ENCODE measurements at regions not wholly inside any gene's neighbourhood (a gene's known extent, or its start where the extent isn't known, plus 50 kb on each side); places are given as distances from the start of the nearest gene placed in this dataset.
A peak's percentile ranks its signal among the peaks of the same experiment; 100 is the strongest.
"Not testable (repeated sequence)": the region's sequence is repeated elsewhere in the genome, so short reads cannot be mapped to it uniquely, and the experiment has no call there.

DNA sequence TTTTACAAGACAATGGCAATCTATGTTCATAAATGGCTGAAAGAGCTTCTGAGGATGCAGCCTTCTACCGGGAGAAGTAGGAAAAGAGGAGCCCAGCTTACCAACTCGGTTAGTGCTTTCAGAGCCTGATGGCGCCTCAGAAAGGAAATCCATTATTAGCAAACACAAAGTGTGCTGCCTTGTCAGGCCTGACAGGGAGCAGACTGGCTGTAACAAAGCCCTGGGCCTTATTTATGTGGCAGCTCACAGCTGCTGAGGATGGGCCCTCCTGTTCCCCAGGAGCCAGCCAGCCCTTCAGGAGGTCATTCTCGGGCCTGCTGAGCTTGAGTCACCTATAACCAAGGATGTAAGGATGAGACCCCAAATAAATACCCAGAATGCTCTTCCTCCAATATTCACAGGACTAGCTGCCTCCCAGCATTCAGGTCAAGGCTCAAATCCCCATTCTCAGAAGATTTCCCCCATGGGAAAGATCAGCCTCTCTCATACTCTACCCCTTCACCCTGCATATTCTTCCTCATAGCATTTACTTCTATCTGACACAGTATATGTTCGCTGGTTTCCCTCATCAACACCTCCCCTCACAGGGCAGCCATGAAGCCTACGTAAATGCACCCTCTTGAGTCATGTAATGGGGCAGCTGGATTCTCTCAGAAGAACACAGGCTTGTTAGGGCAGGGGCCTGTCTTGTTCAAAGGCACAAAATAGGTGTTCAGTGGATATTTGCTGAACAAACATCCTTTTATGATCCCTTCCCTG, 227.0 kb upstream of the RASGEF1B start:
- DNase-seq = peak; percentile 5

DNA sequence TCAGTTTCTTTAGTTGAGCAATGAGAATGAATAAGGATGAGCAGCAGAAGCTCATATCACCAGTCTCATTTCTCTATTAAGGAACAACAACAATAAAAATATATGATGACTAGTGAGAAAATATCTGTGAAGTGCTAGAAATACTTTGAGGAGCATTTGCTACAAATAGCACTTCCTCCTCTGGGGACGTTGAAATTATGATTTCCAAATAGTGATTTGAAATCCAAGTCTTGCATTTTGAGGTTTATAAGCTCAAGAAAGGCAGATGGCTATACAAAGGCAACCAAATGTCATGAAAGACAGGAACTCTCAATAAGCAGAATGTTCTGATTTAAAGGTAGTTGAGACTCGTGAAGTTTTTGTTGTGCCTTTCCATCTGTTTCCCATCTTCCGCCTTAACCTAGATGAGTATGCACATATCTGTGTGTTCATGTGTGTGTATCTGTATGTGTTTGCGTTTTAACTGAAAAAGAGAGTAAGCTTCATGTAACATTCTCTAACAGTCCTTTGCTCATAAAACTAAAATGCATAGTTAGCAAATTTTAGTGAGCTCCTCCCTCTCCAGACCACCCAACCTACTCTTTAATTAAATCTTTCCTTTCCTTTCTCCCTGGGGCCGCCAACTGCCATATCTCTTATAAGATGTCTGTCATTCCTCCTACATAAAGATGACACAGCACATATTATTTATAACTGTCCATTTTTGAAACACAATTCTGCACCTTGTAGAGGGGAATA, 222.6 kb upstream of the RASGEF1B start:
- DNase-seq = no peak

DNA sequence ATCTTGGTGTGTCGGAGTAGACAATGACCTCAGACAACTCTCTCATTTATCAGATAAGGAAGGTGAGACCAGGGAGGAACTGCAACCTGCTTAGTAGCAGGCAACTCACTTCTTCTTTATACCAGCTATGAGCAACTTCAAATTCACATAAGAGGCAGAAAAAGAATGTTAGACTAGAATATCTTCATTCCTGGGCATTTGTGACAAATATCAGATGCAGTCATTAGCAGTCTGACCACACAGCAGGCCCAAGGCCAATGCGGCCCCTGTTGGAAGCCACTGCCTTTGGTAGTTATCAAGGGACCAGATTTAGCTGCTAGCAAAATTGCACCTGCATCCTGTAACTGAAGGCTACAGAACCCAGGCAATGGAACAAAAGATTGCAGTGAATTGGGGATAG, 219.2 kb upstream of the RASGEF1B start:
- DNase-seq = no peak

DNA sequence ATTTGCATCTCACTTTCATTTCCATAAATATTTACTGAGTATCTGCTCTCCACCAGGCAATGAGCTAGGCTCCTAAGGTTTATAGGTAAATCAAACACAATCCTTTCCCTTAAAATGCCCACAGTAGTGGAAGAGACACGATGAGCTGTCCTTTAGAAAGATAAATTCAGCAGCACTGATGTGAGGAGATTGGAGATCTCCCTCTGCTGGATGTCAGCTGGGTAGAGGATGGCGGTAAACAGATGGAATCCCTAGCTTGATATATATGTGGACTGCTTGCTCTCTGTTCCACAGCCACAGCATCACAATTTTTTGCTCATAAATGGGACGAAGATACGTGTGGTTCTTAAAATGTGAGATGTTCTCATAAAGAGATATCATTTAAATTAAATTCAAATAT, 216.4 kb upstream of the RASGEF1B start:
- DNase-seq = no peak

DNA sequence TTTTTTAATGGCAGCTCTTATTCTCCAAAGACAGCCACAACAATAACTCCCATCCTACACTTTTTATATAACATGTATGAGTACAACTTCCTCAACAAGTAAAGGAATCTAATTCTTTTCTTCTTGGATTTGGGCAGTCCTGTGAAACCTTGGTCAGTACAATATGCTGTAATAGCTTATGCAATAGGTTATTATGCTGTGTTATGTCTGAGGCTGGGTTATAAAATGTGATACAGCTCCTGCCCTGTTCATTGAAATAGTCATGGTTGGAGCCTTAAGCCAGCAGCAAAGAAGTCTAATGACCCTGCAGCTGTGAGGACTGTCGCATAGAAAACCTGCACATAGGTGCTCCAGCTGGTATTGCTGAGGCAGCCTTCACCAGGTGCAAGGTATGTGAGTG, 215.8 kb upstream of the RASGEF1B start:
- no peak for DNase-seq

DNA sequence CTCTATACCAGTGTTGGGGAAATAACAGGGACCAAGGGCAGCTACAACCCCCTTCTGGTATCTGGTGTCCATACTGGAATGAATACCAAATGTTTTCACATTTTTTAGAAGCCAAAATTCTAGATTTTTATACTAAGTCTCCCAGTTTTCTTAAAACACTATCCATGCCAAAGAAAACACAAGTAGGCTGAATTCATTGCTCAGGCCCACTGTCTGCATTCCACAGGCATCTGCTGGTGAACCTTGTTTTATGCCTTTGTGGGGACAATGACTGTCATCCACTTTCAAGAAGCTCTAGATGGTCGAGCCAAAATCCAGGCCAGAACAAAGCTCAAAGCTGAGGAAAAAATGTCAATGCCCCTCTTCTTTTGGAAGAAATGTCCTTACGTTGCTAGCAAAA, 213.4 kb upstream of the RASGEF1B start:
- no peak for DNase-seq

DNA sequence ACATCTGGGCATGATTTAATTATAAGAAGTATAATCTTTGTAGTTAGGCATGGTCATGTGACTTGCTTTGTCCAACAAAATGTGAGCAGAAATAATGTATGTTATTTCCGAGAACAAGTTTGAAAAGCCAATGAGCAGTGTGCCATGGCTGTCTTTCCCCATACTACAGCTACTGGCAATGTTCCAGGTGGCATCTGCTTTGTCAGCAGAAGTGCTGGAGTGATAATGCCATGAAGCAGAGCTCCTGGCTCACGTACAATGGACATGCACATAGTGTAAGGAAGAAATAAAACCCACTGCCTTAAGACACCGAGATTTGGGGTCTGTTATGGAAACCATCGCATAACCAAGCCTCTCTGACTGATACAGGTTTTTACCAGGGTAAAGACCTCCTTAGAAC, 212.6 kb upstream of the RASGEF1B start:
- DNase-seq = no peak

DNA sequence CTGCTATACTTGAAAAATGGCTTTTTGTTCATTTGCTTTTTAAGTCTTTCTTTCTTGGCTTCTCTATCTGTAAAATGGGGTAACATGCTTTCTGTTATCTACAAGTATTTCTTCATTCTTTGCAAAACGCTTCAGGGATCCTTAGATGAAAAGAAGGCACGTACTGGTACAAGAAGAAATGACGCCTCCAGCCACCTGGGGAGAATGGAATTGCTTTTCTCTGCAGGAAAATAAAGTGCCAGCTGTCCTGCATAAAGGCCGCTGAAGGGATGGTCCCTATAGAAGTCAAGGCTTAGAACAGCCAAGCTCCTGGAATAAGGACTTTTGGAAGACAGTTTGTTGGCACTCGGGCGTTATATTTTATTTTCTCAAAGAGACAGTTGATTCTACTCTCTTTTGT, 210.8 kb upstream of the RASGEF1B start:
- DNase-seq = no peak

DNA sequence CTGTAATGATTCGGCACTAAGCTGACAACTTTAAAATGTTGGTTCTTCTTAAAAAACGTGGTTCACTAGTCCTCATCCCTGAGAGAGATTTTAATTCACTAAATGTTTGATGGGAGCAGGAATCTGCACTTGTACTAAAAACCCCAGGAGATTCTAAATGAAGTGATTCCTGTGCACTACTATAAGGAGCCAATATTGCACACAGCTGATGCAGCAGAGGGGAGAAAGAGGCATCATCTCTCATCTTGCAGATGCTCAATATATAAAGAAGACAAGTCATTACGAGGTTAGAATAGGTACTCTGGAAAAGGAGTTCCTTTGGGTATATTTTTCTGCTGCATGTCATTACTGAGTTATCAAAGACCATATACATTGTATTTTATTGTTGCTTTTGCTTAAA, 207.6 kb upstream of the RASGEF1B start:
- no peak for DNase-seq

DNA sequence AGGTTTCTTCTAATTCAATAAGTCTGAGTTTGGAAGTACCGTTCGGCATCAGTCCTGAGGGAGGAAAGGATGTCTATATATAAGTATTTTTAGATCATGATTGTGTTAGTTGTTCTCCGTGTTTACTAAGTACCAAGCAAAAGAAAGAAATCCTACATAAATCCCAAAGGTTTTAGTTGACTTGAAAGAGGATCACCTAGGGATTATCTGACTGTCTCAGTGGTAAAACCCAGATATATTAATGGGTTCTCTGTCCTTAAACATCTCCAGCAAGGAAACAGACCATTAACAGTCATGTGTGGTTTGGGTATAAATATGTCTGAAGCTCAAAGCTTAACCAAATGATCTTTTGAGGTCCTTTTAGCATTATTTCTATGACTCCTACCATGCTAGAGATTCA, 207.1 kb upstream of the RASGEF1B start:
- DNase-seq = no peak

DNA sequence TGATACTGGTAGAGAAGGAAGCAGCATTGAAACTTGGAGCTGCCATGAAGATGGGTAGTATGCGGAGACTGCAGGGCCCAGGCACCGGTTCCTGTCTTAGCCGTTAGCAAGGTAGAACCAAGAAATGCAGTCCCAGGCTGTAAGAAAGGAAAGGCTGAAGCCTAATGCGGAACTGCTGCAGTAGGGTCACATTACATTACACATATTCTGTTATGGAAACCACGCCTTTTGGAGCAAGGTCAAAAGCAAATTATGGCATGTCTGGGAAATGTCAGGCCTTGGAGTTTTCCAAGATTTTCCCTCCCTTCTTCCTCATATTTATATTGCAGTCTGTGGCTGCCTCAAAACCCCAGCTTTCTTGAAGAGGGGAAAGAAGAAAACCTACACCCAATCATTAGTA, 204.8 kb upstream of the RASGEF1B start:
- no peak for DNase-seq

DNA sequence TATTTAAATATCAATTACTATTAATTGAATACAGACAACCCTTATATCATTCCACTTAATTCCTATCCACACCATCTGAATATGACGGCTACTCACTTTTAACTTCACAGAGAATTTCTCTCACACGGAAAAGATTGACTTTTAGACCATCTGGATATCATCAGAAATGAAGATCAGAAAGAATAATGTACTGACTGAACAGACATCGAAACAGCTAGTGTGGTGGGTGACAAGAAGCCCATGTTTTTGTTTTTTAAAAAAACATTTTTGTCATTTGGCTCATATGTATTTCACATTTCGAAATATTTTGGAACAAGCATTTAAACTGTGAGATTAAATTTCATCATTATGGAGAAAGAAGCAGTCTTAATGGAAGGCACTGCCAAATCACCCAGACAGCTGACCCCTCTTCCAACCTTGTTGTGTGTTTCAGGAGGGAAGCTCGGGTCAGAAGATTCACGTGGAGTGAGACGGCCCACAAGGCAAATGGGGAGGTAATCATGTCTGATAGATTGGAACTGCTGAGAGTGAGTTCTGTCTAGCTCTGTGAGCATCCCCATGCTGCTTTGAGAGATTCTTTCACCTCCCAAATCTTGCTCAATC, 204.2 kb upstream of the RASGEF1B start:
- no peak for DNase-seq

DNA sequence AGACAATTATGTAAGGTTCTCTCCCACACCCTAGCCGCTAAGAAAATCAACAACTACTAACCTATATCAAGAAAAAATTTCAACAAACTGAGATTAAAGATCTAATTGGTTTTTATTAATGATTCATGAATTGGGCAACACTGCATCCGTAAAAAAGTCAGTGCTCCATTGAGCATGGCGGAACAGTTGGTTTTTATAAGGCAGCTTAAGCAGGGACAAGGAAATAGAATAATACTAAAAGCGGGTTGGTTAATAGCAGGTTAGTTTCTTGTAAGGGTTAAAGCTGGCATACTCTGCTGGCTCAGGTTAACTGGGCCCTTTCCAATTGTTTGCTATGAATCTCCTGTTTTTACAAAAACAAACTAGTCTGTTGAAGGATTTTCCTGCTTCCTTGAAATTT, 202.3 kb upstream of the RASGEF1B start:
- DNase-seq = no peak

DNA sequence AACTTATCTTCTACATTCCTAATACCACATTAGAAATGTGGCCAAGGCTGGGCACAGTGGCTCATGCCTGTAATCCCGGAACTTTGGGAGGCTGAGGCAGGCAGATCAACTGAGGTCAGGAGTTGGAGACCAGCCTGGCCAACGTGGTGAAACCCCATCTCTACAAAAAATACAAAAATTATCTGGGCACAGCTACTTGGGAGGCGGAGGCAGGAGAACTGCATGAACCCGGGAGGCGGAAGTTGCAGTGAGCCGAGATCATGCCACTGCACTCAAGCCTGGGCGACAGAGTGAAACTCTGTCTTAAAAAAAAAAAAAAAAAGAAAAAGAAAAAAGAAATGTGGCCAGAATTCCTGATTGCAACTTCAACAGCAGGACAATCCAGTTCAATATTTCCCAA, 196.6 kb upstream of the RASGEF1B start:
- DNase-seq = not testable (repeated sequence)

DNA sequence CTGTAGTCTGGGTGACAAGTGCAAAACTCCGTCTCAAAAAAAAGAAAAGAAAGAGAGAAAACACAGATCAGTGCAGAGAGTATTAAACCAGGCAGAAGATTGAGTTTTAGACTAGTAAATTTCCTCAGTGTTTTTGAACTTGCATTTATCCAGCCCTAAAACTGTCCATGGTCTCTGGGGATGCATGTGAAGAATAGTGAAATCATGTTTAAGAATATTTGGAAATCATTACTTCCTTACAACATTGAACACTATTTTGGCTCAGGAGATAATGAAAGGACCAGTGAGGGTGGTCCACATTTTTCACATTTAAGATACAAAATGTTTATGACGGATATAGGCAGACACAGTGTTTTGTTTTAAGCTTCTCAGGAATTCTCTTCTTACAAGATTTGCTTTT, 195.8 kb upstream of the RASGEF1B start:
- no peak for DNase-seq

DNA sequence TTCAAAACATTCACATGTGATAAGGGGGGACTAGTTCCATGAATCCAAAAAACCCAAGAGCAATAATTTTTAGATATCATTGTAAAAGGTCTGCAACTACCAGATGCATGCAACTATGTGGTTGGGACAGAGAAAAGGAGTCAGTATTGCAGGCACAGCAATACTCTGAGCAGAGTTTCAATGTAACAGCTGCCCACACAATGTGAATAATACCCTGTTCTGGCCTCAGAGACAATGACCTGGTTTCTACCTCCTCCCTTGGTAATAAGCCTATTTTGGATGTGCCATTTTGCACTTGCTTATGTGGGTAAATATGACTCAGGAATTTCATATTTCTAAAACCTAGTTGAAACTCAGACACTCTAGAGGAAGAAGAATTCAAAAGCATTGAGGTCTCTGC, 194.8 kb upstream of the RASGEF1B start:
- no peak for DNase-seq

DNA sequence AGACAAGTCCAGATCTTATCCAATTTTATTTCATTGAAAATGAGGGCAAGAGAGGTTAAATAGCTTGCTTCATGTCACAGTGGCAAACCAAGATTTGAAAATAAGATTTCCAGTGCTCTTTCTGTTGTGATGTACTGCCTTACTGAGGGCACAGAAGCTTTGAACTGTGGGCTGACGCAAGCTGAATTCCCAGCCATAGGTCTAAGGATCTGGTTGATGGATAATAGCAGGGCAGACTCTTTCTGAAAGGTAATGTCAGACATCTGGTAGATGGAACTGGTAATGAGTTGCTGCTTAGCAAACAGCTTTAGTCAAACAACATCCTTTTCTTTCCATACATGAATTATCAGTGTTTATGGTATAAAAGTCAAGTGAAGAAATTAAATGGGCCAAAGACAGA, 193.9 kb upstream of the RASGEF1B start:
- DNase-seq = no peak

DNA sequence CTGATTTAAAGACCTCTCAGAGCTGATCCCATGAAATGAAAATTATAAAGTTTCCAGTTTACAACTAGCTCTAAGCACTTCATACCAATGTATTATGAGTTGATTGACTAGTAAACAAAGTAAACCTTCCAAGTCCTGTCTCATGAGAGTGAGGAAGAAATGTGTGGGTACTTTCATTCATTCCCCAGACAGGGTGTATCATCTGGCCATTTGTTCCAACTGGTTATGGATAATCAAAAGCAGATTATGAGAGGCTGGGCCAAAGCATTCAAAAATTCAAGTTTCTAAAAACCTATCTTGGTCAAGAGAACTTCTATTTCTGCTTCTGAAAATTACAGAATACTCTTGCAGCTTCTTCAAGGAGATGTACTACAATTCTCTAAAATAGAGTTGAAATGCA, 193.3 kb upstream of the RASGEF1B start:
- no peak for DNase-seq

DNA sequence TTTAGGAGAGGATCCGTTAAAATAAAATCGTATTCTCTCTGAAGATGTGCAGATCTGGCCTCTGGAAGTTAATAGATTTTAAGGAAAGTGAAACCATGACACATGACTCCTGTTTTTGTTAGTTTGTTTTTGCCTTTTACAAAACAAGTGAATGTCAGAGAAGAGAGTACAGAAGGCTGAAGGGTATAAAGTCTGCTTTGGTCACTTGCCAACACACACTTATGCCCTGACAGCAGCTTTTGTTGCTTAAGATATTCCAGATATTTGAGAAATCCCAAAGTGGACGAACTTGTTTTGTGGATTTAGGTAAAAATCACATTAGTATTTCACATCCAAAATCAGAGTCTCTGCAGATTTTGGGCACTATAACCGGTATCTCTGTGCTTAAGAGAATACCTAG, 192.4 kb upstream of the RASGEF1B start:
- DNase-seq = no peak

DNA sequence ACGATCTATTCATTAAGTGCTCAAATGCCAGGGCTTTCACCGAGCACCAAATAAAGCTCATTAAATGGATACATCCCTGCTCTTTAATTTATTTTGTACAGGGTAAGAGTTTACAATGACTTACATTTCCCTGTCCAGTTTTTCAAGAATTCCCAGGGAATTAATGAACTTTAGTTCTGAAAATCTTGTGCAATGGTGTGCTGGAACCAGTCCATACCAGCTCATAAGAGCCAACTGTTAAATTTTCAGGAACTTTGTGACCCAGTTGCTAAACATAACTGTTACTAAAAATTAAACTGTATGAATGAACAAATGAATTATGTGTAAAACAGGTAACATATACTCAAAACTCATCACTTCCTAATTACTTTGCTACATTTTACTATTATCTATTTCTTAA, 191.7 kb upstream of the RASGEF1B start:
- DNase-seq = no peak

DNA sequence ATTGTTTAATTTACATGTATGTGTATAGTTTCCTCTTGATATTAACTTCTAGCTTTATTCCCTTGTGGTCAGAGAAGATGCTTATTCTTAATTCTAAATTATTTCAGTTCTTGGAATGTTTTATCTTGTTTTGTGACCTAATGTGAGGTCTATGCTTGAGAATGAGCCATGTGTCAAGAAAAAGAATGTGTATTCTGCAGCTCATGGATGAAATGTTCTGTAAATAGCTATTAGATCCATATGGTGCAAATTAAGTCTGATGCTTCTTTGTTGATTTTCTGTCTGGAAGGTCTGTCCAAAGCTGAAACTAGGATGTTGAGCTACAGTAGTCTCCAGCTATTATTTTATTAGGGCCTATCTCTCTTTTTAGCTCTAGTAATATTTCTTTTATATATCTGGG, 187.3 kb upstream of the RASGEF1B start:
- DNase-seq = no peak

DNA sequence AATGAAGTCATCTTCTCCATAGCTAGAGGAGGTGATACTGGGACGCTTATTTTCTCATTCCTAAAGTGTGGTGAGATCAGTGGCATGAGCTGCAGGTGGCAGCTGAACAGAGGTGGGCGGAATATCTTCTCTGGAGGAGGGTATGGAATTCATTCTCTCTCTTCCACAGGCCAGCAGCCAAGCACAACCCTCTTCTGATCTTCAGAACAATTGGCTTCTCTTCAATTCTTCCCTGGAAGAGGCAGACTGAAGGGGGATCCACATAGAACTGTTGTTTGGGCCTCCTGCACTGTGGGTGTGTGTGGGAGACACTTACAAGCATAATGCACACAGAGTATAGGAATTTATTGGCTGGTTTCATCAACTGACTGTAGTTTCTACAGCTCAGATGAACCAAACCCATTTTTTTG, 180.4 kb upstream of the RASGEF1B start:
- DNase-seq = no peak

DNA sequence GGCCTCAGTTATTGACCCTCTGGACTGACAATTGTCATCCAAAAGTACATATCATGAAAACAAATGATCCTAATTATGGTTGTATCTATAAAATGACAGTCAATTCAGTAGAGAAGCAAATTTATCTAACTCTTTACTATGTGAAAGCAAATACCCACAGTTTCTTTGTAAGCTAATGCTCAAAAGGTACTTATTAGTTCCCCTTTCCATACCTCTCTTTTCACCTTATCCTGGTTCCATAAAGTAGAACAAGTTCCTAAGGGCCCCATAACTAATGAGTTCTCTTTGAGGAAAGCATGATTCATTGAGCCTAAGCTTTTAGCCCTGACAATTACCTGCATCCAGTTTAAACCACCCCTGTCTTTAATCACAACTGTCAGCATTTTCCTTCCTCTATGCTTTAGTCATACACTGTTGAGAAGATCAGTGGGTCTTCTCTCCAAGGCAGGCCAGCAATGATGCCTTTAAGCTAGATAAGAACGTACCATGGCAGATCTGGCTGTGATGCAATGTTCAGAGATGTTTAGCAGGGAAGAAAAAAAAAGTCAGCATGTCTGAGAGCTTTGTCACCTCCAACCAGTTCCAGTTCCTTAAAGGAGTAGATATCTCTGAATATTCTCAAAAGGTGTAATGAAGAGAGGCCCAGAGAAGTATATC, 179.7 kb upstream of the RASGEF1B start:
- no peak for DNase-seq

Data from SHP77 treated with DMSO at 0.1 percent for 48 hours (cell line).